GM12891 (cell line): ENCODE measurements at regions not wholly inside any gene's neighbourhood (a gene's known extent, or its start where the extent isn't known, plus 50 kb on each side); places are given as distances from the start of the nearest gene placed in this dataset.

Experiments used
- PAX5 ChIP-seq: IDR thresholded peaks from 2 replicates; pipeline ENCODE4 v1.6.1; 2011; ENCODE audit warnings: low read length, moderate library complexity, mild to moderate bottlenecking; ENCODE audit not compliant: insufficient read depth, severe bottlenecking
- POLR2A ChIP-seq: IDR thresholded peaks from 2 replicates; pipeline ENCODE4 v1.6.1; 2011; ENCODE audit warnings: low read depth, low read length, control low read depth
- POLR2AphosphoS5 ChIP-seq: IDR thresholded peaks from 2 replicates; pipeline ENCODE4 v1.6.1; 2011; ENCODE audit warnings: low read depth, low read length, control low read depth
- SPI1 ChIP-seq: IDR thresholded peaks from 2 replicates; pipeline ENCODE4 v1.6.1; 2011; ENCODE audit warnings: low read depth, low read length, control low read depth
- TAF1 ChIP-seq: IDR thresholded peaks from 2 replicates; pipeline ENCODE4 v1.6.1; 2011; ENCODE audit warnings: low read depth, low read length, control low read depth

- no peak for TF ChIP-seq POLR2AphosphoS5
- TF ChIP-seq TAF1, result no peak
- no peak for TF ChIP-seq POLR2A
- no peak for TF ChIP-seq SPI1
- TF ChIP-seq PAX5, result no peak
Measured at GRCh38 chr20:56748476-56749377, 119.6 kb downstream of the TFAP2C start.
